GM19193 (cell line): ENCODE measurements at regions not wholly inside any gene's neighbourhood (a gene's known extent, or its start where the extent isn't known, plus 50 kb on each side); places are given as distances from the start of the nearest gene placed in this dataset.

Experiments
- POLR2A ChIP-seq: IDR thresholded peaks from 4 replicates; pipeline ENCODE4 v1.6.1; 2011; ENCODE audit not compliant: insufficient read depth, insufficient read length; ENCODE audit errors: extremely low read depth

GRCh38 chr14:89531661-89532335 is 114.8 kb upstream of the FOXN3 start:
- no peak for TF ChIP-seq POLR2A

DNA sequence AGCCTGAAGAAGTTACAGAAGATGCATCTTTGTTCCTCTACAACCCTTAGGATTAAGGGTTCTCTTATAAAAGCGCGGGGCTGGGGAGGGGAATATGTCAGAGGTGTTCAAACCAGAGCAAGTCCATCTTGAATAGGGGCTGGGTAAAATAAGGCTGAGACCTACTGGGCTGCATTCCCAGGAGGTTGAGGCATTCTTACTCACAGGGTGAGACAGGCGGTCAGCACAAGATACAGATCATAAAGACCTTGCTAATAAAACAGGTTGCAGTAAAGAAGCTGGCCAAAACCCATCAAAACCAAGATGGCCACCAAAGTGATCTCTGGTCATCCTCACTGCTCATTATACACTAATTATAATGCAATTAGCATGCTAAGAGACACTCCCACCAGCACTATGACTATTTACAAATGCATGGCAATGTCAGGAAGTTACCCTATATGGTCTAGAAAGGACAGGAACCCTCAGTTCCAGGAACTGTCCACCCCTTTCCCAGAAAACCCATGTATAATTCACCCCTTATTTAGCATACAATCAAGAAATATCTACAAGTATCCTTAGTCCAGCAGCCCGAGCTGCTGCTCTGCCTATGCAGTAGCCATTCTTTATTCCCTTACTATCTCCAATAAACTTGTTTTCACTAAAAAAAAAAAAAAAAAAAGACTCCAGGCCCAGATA is 108.1 kb upstream of the FOXN3 start:
- TF ChIP-seq POLR2A: no peak

DNA sequence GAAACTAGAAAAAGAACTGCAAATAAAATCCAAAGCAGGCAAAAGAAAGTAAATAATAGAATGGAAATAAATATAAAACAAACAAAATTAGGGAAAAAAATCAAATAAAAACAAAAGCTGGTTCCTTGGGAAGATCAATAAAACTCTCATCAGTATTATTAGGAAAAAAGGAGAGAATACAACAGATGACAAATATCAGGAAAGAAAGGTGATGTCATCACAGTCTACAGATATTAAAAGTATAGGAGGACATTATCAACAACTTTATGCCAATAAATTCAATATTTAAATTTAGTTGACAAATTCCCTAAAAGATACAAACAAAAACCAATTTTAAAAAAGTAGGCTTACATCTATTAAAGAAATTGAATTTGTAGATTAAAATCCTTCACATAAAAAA is 107.4 kb upstream of the FOXN3 start:
- no peak for TF ChIP-seq POLR2A

DNA sequence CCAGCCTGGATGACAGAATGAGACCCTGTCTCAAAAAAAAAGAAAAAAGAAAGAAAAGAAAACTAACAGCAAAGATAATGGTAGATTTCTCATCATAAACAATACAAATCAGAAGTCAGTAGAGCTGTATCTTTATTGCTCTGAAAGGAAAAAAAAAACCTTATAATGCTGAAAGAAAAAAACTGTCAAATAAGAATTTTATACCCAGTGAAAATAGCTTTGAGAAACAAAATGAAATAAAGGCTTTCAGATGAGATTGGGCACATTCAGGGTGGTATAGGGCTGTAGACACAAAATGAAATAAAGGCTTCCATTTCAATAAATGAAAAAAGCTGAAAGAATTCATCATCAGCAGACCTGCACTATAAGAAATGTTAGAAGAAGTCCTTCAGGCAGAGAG is 105.0 kb upstream of the FOXN3 start:
- no peak for TF ChIP-seq POLR2A

DNA sequence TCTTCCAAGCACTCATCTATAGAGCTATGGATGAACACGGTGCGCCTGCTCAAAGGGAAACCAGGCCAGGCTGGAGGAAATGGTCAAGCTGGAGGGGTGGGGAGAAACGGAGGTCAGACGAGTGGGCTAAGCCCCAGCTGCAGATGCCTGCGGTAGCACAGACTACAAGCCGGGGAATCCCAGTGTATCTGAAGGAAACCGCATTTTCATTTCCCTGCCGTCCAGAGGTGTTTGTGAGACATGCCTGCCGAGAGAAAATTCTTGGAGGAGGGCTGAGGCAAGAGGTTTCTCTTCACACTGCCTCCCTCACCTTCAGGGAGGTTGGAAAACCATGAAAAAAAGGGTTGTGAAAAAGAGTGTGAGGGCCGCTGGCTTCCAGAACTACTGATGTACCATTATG is 102.0 kb upstream of the FOXN3 start:
- no peak for TF ChIP-seq POLR2A

GRCh38 chr14:89516173-89516572 is 99.1 kb upstream of the FOXN3 start:
- no peak for TF ChIP-seq POLR2A

DNA sequence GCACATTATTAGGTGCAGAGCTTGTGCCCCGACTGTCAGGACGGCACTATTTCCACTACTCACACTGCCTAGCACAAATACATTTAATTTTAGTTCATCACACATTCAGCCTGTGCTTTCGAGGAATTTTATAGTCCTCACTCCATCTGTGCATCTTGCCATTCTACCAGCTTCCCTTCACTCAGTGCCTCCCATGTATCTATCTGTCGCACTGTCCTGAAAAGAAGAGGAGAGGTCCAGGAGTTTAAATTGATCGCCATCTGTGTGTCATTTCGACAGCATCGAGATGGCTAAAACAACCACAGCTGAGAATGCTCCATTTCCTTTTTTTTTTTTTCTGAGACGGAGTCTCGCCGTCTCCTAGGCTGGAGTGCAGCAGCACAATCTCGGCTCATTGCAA is 97.6 kb upstream of the FOXN3 start:
- TF ChIP-seq POLR2A: no peak

DNA sequence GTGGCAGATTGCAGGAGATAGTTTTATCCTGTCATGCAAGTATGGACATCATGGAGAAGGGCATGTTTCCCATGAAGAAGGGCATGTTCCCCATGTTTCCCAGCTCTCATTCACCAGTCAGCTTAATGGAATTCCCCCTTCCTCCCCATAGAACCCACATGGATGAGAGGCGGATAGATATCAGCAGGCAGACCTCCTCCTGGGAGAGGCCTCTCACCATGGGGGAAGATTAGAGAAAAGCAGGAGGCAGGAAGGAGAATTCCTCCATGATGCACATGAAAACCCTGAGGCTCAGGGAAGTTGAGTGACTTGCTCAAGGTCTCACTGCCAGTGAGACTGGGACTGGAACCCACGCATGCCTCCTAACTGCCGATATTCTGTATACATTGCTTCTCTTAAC is 92.9 kb upstream of the FOXN3 start:
- TF ChIP-seq POLR2A: no peak

DNA sequence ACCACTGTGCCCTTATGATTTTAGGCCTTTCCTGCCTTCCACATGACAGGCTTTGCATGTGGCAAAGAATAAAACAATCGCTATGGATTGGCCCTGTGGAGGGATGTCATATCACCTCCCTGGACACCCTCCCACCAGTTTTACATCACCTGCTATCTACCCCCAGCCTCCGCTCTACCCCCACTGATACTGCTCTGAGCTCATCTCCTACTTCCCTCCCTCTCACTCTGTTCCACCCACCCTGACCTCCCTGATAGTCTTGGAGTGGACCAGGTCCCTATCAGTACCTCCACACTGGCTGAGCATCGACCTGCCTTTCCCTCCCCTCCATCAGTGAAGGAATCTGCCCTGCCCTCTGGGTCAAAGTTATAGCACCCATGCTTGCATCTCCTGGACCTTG is 91.8 kb upstream of the FOXN3 start:
- TF ChIP-seq POLR2A: no peak

DNA sequence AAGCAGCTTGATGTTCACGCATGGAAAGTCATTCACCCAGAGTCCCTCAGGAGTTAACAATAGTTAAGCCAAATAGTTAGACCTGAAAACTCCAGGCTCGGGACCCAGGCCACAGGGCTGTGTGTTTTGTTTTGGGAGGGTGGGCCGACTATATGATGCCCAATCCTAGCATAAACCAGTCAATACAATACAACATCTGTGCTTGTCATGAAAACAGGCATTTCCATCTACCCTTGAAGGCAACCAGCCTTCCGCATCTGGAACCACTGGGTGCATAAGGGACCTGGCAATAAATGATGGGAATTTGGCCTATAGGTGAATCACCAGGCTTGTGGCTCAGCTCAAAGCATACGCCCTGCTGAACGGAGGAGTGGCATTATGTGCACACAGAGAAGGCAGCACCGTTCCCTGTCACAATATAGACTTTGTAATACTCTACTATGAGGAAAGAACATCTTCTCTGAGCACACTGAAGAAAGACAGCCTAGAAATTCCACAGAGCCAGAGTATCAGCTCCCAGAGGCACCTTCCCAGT is 91.0 kb upstream of the FOXN3 start:
- TF ChIP-seq POLR2A: no peak

DNA sequence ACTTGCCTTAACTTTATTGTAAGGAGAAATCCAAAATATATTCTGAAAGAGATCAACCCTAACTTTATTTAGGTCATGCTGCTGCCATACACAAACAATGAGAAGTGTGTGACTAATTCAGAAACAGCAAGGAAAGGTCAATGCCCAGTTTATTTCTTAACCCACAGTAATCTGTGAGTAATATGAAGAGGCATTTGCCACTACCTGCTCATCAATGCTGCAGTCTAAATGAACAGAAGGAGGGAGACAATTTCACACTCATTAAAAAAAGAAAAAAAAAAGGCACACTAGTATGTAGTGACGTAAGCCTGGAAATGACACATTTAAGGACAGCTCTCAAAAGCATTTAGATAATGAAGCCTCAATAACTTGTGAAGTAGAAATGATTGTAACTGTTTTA is 90.5 kb upstream of the FOXN3 start:
- no peak for TF ChIP-seq POLR2A

- TF ChIP-seq POLR2A: no peak
These were observed 87.7 kb upstream of the FOXN3 start for GRCh38 chr14:89504602-89505313.

DNA sequence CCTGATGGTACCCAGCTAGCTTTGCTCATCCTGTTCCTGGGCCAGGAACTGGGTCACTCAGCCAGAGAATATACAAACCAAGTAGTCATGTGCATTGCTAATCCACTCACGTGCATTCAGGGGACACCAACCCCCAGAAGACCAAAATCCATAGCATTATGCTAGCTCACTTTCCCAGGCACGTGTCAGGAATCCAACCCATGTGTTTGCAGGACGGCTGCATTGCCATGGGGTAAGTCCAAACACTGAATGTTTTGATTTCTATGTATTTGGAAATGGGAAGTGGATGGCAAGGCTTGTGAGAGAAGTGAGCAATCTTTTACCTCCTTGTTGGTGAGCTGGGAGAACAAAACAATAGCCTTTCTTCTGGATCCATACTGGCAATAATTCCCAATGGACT is 87.1 kb upstream of the FOXN3 start:
- TF ChIP-seq POLR2A: no peak

DNA sequence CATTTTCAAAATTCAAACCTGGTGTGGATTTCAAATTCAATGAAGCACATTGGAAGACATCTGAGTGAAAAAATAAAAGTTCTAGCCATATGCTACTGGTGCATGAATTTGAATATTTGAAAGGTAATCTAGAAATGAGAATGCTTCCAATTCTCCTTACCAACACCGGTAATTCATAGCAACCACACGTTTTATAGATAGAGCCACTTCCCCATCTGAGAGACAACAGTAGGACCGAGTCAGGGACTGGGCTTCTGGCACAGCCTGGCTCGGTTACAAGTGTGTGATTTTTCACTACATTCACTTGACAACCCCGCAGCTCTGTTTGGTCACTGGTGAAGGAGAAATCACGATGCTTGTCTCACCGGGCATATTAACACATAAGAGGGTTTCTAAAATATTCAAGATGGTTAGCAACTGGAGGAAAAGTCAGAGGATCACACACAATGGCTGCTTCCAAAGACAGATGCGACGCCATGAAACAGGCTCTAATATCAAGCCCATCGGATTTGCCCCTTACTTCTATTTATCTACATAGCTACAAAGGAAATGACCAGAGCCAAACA is 86.5 kb upstream of the FOXN3 start:
- no peak for TF ChIP-seq POLR2A

GRCh38 chr14:89502966-89503365 is 85.9 kb upstream of the FOXN3 start:
- no peak for TF ChIP-seq POLR2A
